Fibroblast of lung (primary cell): ENCODE measurements at regions not wholly inside any gene's neighbourhood (a gene's known extent, or its start where the extent isn't known, plus 50 kb on each side); places are given as distances from the start of the nearest gene placed in this dataset.

Experiments used
- DNase-seq, 2 donors: peaks; one replicate each; pipeline versions ENCODE4 v3.0.0 to v3.0.0-alpha.2; 2010; ENCODE audit warnings: low read depth in 2 of 2
- H2AFZ ChIP-seq: 2 replicates; pipeline ENCODE4 v1.5.1; 2012; ENCODE audit warnings: low read length, control low read depth, inconsistent platforms
- H3K27ac ChIP-seq: 2 replicates; pipeline ENCODE4 v1.5.1; 2011; ENCODE audit warnings: low read length, control low read depth; ENCODE audit not compliant: insufficient read depth
- H3K27me3 ChIP-seq: 2 replicates; pipeline ENCODE4 v1.5.1; 2011; ENCODE audit warnings: mild to moderate bottlenecking, low read length; ENCODE audit not compliant: control insufficient read depth, insufficient read depth
- H3K36me3 ChIP-seq: 2 replicates; pipeline ENCODE4 v1.5.1; 2011; ENCODE audit warnings: low read length; ENCODE audit not compliant: control insufficient read depth, insufficient read depth
- H3K4me1 ChIP-seq: 2 replicates; pipeline ENCODE4 v1.5.1; 2011; ENCODE audit warnings: low read length; ENCODE audit not compliant: control insufficient read depth, insufficient read depth; ENCODE audit errors: extremely low read depth
- H3K4me2 ChIP-seq: 2 replicates; pipeline ENCODE4 v1.5.1; 2011; ENCODE audit warnings: low read length, control low read depth; ENCODE audit not compliant: insufficient read depth; ENCODE audit errors: extremely low read depth
- H3K4me3 ChIP-seq, 4 experiments: fragments of 200-600 bp in 1 of 4; sonication (generic) in 1 of 4; replicated peaks in 1 of 4; 2 replicates each; pipeline ENCODE4 v1.5.1; 2011 to 2016; ENCODE audit warnings: low read length in 4 of 4, low read depth in 3 of 4, mild to moderate bottlenecking in 3 of 4, control low read depth in 2 of 4, inconsistent platforms in 1 of 4, mixed read lengths in 1 of 4; ENCODE audit not compliant: insufficient read depth in 1 of 4; ENCODE audit errors: control extremely low read depth in 1 of 4
- H3K79me2 ChIP-seq: 2 replicates; pipeline ENCODE4 v1.5.1; 2012; ENCODE audit warnings: mild to moderate bottlenecking, low read length, inconsistent platforms; ENCODE audit not compliant: control insufficient read depth, insufficient read depth
- H3K9ac ChIP-seq: 2 replicates; pipeline ENCODE4 v1.5.1; 2011; ENCODE audit warnings: mild to moderate bottlenecking, low read length, control low read depth; ENCODE audit not compliant: insufficient read depth
- H3K9me3 ChIP-seq: 2 replicates; pipeline ENCODE4 v1.5.1; 2012; ENCODE audit warnings: low read depth, low read length; ENCODE audit not compliant: control insufficient read depth, insufficient read depth
- H4K20me1 ChIP-seq: 2 replicates; pipeline ENCODE4 v1.5.1; 2011; ENCODE audit warnings: low read length; ENCODE audit not compliant: control insufficient read depth, insufficient read depth; ENCODE audit errors: extremely low read depth
- EZH2 ChIP-seq: IDR thresholded peaks from 2 replicates; pipeline ENCODE4 v1.5.1; 2012; ENCODE audit warnings: low read length, control low read depth, mild to moderate bottlenecking; ENCODE audit errors: missing control alignments
- TF ChIP-seq, protein P1 (sequence below), 2 donors: IDR thresholded peaks in 1 of 2; conservative IDR thresholded peaks in 1 of 2; 1 replicate in 1 of 2; 2 replicates in 1 of 2; pipeline ENCODE4 v1.5.1; 2011 to 2012; ENCODE audit warnings: low read length in 2 of 2, control low read depth in 1 of 2, inconsistent platforms in 1 of 2, low read depth in 1 of 2, mild to moderate bottlenecking in 1 of 2

DNA sequence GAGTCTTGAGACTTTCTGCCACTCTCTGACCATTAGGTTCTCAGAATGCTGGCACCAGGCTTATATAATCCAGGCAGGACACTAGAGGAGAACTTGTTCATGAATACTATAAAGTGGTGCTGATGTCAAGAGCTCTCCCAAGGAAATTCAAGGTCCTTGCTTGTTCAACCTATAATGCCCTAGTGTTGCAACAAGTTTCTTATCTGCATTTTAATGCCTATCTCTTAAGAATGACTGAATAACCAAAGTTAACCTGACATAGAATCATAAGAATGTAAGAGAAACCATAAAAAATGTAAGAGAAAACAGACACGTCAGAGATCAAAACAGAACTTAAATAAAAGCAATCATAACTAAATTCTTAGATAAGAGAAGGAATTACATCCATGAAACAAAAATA lies 640.8 kb upstream of the SGCD start:
- H3K79me2 ChIP-seq = no peaks in the 10 kb centered on the region
- H3K4me2 ChIP-seq = no peak overlapping the region
- H3K4me3 ChIP-seq = no peak overlapping the region
- TF ChIP-seq EZH2 = no peak
- TF ChIP-seq, protein P1, sequence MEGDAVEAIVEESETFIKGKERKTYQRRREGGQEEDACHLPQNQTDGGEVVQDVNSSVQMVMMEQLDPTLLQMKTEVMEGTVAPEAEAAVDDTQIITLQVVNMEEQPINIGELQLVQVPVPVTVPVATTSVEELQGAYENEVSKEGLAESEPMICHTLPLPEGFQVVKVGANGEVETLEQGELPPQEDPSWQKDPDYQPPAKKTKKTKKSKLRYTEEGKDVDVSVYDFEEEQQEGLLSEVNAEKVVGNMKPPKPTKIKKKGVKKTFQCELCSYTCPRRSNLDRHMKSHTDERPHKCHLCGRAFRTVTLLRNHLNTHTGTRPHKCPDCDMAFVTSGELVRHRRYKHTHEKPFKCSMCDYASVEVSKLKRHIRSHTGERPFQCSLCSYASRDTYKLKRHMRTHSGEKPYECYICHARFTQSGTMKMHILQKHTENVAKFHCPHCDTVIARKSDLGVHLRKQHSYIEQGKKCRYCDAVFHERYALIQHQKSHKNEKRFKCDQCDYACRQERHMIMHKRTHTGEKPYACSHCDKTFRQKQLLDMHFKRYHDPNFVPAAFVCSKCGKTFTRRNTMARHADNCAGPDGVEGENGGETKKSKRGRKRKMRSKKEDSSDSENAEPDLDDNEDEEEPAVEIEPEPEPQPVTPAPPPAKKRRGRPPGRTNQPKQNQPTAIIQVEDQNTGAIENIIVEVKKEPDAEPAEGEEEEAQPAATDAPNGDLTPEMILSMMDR (conservative IDR thresholded peaks at IDR 0.05 in 1 of 2, IDR thresholded peaks at IDR 0.05 in 1 of 2; ENCODE audit: low read depth in 1 of 2, low read length in 2 of 2) = no peak
- no peaks in the 10 kb centered on the region for H3K27me3 ChIP-seq
- H3K27ac ChIP-seq = no peak overlapping the region
- H4K20me1 ChIP-seq = no peaks in the 10 kb centered on the region
- H3K4me1 ChIP-seq = no peaks in the 10 kb centered on the region
- DNase-seq = peak in 1 of 2 donors; percentile 10
- H3K9me3 ChIP-seq = no peaks in the 10 kb centered on the region
- H2AFZ ChIP-seq = no peak overlapping the region
- no peak overlapping the region for H3K9ac ChIP-seq
- H3K36me3 ChIP-seq = no peaks in the 10 kb centered on the region

DNA sequence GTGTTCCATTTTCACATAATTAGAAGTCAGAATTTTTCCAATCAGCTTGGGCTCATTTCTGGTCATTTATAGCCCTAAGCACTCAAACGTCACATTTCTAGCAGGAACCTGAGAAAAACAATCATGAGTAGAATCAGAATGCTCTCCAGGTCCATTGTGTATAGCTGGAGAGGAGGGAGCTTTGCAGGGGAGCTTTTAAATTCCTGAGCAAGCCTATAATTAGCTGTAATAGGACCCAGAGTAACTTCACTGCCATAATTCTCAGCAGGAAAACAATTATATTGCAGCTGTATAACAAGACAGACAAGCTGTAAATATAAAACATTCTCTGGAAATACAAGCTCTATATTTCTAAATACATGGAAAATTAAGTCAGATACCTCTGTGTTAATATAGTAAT lies 637.6 kb upstream of the SGCD start:
- Histone ChIP-seq H4K20me1 (no peaks in the 10 kb centered on the region), H3K36me3 (no peaks in the 10 kb centered on the region), H3K79me2 (no peaks in the 10 kb centered on the region), H3K9ac (no peak overlapping the region), H3K4me2 (no peak overlapping the region), H3K4me1 (no peaks in the 10 kb centered on the region), H3K27ac (no peak overlapping the region), H2AFZ (no peak overlapping the region), H3K9me3 (no peaks in the 10 kb centered on the region), H3K27me3 (no peaks in the 10 kb centered on the region), H3K4me3 (no peak overlapping the region)
- no peak for DNase-seq
- TF ChIP-seq EZH2 = no peak
- TF ChIP-seq, protein P1 (conservative IDR thresholded peaks at IDR 0.05 in 1 of 2, IDR thresholded peaks at IDR 0.05 in 1 of 2; ENCODE audit: low read depth in 1 of 2, low read length in 2 of 2) = no peak

DNA sequence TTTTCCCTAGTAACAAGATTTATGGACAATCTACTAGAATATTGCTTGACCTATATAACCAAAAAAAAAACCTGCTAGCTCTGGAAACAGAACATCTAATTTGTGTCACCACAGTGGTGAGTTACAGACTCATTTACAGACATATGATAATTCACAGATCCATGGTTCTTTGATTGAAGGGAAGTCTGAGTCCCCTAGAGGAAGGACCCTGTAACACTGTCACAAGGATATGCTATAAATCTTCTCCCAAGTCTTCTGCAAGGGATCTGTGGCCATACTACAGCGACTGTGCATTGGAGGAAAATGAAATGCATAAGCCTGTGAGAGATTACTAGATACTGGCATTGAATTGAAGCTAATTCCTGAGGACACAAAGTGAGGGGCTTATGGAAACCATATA lies 630.6 kb upstream of the SGCD start:
- Histone ChIP-seq H4K20me1 (no peaks in the 10 kb centered on the region), H3K36me3 (no peaks in the 10 kb centered on the region), H2AFZ (no peak overlapping the region), H3K4me2 (no peak overlapping the region), H3K79me2 (no peaks in the 10 kb centered on the region), H3K4me3 (no peak overlapping the region), H3K9me3 (no peaks in the 10 kb centered on the region), H3K27me3 (no peaks in the 10 kb centered on the region), H3K27ac (no peak overlapping the region), H3K9ac (no peak overlapping the region), H3K4me1 (no peaks in the 10 kb centered on the region)
- no peak for DNase-seq
- no peak for TF ChIP-seq EZH2
- TF ChIP-seq, protein P1 (conservative IDR thresholded peaks at IDR 0.05 in 1 of 2, IDR thresholded peaks at IDR 0.05 in 1 of 2; ENCODE audit: low read depth in 1 of 2, low read length in 2 of 2) = no peak
